GM12872 (cell line): ENCODE measurements at regions not wholly inside any gene's neighbourhood (a gene's known extent, or its start where the extent isn't known, plus 50 kb on each side); places are given as distances from the start of the nearest gene placed in this dataset.

Experiments
- TF ChIP-seq, protein P1 (sequence below): IDR thresholded peaks from 3 replicates; pipeline ENCODE4 v1.5.1; 2011; ENCODE audit warnings: low read depth, mild to moderate bottlenecking, low read length, moderate library complexity; ENCODE audit not compliant: insufficient read depth

DNA sequence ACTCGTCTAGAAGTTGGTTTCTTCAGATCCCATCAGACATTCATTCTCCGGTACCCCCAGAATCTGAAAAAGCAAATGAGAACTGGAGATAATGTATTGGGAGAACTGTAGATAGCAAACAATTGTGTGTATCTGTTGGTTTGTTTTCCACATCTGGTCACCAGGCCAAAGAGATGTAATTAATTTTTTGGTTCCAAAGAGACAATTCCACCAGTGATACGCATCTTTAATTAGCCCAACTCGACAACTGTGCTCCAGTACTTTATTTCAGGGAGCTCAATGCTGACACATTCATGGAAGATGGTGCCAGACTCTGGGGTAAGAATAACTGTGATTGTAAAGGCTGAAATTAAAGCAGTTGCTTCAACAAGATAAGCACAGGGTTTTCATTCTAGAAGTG lies 74.5 kb downstream of the NPTX2 start:
- TF ChIP-seq, protein P1, sequence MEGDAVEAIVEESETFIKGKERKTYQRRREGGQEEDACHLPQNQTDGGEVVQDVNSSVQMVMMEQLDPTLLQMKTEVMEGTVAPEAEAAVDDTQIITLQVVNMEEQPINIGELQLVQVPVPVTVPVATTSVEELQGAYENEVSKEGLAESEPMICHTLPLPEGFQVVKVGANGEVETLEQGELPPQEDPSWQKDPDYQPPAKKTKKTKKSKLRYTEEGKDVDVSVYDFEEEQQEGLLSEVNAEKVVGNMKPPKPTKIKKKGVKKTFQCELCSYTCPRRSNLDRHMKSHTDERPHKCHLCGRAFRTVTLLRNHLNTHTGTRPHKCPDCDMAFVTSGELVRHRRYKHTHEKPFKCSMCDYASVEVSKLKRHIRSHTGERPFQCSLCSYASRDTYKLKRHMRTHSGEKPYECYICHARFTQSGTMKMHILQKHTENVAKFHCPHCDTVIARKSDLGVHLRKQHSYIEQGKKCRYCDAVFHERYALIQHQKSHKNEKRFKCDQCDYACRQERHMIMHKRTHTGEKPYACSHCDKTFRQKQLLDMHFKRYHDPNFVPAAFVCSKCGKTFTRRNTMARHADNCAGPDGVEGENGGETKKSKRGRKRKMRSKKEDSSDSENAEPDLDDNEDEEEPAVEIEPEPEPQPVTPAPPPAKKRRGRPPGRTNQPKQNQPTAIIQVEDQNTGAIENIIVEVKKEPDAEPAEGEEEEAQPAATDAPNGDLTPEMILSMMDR = no peak

GRCh38 chr7:98697083-98697482 lies 80.0 kb downstream of the NPTX2 start:
- TF ChIP-seq, protein P1 = no peak

DNA sequence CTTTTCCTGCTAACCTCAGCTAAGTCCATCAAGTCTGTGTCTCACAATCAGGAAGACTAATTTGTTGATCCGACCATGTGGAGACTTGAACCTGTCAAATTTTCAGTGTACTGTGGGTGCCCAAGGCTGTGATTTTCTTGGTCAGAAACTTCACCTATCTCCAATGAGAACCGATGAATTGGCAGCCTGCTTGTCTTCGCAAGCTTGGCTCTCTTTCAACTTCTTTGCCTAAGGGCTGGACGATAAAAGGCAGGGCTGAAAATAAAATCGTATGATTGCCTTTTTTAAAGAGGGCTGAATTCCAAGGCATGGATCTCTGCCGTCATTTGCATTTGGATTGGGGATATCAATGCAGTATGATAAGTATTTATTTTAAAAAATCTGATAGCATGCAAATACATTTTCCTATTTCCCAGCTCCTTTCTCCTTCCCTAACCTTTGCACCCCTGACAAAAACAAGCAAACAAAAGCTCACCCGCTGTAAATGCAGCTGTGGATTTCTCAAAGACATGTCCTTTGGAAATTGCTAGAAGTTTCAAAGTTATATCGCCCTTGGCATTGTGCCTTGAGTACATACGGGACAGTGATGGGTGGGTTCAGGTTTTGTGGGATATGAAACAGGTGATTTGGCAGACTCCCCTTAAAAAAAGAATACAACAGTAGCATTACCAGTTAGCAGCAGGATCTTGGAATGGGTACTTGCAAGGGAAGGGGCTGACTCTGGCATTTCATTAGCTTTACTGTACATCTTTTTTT lies 80.6 kb downstream of the NPTX2 start:
- TF ChIP-seq, protein P1 = no peak

DNA sequence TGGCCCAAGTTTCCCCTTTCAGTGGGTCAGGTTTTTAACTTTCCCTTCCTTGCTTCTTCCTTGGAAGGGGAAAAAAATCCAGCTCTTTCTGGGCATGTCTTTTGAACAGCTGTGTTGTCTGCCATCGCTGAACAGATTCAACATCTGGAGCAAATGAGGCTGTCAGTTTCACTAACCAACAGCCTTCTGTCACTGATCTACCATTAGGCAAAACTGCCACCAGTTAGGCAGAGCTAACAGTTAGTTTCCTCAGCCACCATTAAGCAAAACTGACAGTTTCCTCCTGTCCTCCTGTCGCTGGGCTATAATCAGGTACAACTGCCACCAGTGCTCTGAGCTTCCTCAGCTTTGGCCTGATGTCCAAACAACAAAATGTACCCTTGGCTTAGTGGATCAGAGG lies 81.9 kb downstream of the NPTX2 start:
- TF ChIP-seq, protein P1 = no peak

- TF ChIP-seq, protein P1 = no peak
Observed at GRCh38 chr7:98700533-98700932, 83.4 kb downstream of the NPTX2 start.

GRCh38 chr7:98701372-98701771 lies 84.3 kb downstream of the NPTX2 start:
- TF ChIP-seq, protein P1 = no peak

GRCh38 chr7:98702021-98702420 lies 84.9 kb downstream of the NPTX2 start:
- TF ChIP-seq, protein P1 = no peak
